Activated CD4-positive, CD25-positive, alpha-beta regulatory T cell treated with anti-CD3 and anti-CD28 coated beads, Interleukin-2, amount 50 U/mL, for 72 hours (primary cell): ENCODE measurements at regions not wholly inside any gene's neighbourhood (a gene's known extent, or its start where the extent isn't known, plus 50 kb on each side); places are given as distances from the start of the nearest gene placed in this dataset.
A peak's percentile ranks its signal among the peaks of the same experiment; 100 is the strongest.
"Not testable (repeated sequence)": the region's sequence is repeated elsewhere in the genome, so short reads cannot be mapped to it uniquely, and the experiment has no call there.

Source experiments
- DNase-seq: peaks from one replicate; pipeline ENCODE4 v3.0.0; 2021

DNA sequence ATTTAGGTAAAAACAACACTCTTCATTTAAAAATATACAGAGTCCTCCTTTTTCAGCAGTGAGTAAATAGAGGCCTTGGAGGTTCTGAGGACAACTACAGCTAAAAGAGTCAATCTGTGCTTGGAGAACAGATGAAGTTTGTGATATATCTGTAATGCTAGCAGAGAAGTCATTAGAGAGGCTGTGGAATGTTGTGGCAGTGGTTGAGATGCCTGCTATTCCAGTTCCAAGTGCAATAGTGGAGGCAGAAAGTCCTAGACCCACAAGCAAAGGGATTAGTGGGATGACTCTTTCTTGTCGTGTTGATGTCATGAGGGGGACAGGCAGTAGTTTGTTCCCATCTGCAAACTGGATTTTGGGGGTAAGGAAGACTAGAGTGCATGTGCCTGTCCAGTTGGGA, 62.1 kb upstream of the EZR start:
- not testable (repeated sequence) for DNase-seq

DNA sequence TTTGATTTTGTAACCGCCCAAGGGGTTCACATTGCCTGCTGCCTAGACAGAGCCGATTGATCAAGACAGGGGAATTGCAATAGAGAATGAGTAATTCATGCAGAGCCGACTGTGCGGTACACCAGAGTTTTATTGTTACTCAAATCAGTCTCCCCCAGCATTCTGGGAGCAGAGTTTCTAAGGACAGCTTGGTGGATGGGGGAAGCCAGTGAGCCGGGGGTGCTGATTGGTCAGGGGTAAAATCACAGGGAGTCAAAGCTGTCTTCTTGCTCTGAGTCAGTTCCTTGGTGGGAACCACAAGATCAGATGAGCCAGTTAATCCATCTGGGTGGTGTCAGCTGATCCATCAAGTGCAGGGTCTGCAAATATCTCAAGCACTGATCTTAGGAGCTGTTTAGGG, 60.0 kb upstream of the EZR start:
- peak; percentile 37 for DNase-seq

DNA sequence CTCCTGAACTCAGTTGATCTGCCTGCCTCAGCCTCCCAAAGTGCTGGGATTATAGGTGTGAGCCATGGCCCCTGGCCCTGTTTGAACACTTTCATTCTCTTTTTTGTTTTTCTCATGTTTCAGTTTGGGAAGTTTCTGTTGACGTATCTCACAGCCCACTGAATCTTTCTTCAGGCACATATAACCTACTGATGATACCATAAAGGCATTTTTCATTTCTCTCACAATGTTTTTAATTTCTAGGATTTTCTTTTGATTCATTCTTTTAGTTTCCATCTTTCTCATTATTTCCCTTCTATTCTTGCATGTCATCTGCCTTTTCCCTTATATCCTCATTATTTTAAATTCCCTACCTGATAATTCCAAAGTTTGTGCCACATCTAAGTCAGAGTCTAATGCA, 58.5 kb upstream of the EZR start:
- DNase-seq: no peak

DNA sequence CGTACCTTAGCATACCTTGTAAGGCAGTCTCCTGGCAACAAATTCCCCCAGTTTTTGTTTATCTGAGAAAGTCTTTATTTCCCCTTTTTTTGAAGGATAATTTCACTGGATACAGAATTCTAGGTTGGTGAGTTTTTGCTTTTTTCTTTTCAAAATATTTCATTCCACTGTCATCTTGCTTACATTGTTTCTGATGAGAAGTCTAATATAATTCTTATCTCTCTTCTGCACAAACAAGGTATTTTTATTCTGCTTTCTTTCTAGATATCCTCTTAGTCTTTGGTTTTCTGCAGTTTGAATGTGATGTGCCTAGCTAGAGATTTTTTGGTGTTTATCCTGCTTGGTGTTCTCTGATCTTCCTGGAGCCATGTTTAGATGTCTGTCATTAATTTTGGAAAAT, 57.7 kb upstream of the EZR start:
- no peak for DNase-seq

DNA sequence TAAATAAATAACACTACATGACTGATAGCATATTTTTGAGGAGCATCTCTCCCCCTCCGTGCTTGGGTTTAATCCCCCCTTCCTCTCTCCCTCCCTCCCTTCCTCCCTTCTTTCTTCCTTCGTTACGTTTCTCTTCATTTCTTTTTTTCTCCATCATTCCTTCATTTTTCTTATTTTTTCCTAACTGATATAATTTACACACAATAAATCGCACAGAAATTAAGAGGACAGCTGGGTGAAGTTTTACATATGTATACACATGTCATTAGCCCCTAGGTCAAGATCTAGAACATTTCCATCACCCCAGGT, 51.4 kb upstream of the EZR start:
- DNase-seq: no peak

DNA sequence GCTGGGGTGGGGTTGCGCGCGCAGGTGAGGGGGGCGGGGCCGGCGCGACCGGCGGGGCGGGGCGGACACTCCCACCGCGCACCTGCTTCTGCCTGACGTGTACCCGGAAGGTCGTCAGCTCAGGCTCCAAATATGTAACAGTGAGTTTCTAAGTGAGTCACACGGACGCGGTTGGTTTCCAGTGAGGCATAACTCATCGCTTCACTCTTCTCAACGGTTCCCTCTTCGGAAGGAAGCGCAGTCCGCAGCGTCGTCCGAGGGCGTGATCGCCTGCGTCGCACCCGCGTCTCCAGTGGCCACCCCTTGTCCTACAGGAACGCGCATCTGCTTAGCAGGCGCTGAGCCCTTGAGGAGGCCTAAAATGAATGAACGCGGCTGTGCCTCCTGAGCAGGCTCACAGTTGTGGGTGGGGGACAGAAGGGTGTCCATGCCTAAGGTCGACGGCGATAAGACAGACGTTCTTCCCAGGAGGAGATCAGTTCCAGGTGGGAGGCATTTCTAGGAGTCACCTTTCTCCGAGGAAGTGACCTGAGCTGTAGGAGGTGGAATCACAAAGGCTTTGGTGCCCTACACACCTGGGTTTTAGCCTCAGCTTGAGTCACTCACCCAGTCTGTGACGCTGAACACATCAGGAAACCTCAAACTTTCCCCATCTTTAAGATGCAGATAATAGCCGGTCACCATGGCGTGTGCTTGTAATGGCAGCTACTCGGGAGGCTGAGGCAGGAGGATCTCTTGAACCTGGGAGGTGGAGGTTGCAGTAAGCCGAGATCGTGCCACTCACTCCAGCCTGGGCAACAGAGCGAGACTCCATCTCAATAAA, 50.9 kb upstream of the EZR start:
- no peak for DNase-seq

DNA sequence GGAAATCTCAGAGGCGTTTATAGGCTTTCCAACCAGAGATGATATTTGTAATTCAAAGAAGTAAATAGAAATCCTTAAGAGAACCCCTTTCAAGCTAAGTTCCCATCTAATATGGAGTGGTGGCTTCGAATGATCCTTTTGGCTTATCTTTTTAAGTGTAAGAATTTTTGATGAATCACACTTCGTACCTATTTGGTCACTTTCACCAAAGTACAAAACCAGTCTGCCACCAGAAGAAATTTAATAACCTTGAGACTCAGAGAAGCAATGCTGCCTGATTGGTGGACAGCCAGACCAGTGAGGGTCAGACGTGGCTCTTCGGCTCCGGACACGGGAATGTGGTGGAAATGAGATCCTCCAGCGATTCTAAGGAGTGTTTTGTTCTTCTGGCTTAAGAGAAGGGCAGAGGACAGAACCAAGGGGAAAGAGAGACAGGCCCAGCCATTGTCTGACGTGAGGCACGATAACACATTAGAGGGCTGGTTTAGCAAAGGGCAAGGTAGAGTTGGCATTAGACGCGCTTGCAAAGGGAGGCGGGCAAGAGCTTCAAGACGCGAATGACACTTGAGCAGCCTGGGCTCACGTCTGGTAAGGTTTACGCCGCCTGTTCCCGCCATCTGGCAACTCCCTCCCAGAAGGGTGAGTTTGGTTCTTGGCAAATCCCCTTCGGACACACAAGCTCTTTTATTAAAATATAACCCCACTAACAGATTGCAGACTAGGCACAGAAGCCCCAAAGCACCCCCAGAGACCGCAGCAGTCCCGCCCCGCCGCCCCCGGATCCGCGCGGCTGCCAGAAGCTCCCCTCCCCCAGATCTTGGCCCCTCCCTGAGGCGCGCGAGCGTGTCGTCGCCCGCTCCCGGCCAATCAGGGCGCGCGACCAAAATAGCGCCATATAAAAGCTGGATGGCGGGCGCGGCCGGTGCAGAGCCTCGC, 50.0 kb upstream of the EZR start:
- peak; percentile 93 for DNase-seq
